SU-DHL-6 (cell line): ENCODE measurements at regions not wholly inside any gene's neighbourhood (a gene's known extent, or its start where the extent isn't known, plus 50 kb on each side); places are given as distances from the start of the nearest gene placed in this dataset.
A peak's percentile ranks its signal among the peaks of the same experiment; 100 is the strongest.

ENCODE experiments used
- H2AFZ ChIP-seq: fragments of 200-600 bp; sonication (generic); 2 replicates; pipeline ENCODE4 v1.6.1; 2014; ENCODE audit warnings: low read depth, mild to moderate bottlenecking, moderate library complexity, mixed read lengths, antibody characterized with exemption, low read length; ENCODE audit not compliant: severe bottlenecking
- H3F3A ChIP-seq: fragments of 200-600 bp; shearing (Covaris generic); 2 replicates; pipeline ENCODE4 v1.6.0; 2016; ENCODE audit warnings: antibody characterized with exemption, mild to moderate bottlenecking; ENCODE audit not compliant: insufficient read depth
- H3K27ac ChIP-seq: fragments of 200-600 bp; sonication (generic); 2 replicates; pipeline ENCODE4 v1.5.1; 2016; ENCODE audit warnings: low read depth, mild to moderate bottlenecking, low read length, moderate library complexity, mixed read lengths
- H3K27me3 ChIP-seq: fragments of 200-600 bp; sonication (generic), shearing (Covaris generic); 2 replicates; pipeline ENCODE4 v1.6.0; 2014; ENCODE audit warnings: mild to moderate bottlenecking, low read length
- H3K36me3 ChIP-seq: fragments of 200-600 bp; sonication (generic); 2 replicates; pipeline ENCODE4 v1.6.1; 2014; ENCODE audit warnings: mild to moderate bottlenecking, low read length, mixed read lengths
- H3K4me2 ChIP-seq: fragments of 300-600, 200-600 bp; shearing (Covaris generic), sonication (generic); 2 replicates; pipeline ENCODE4 v1.6.0; 2014; ENCODE audit warnings: low read length, low read depth, mild to moderate bottlenecking; ENCODE audit not compliant: poor library complexity, severe bottlenecking
- H3K4me3 ChIP-seq: fragments of 200-600 bp; sonication (generic); 2 replicates; pipeline ENCODE4 v1.5.1; 2014; ENCODE audit warnings: antibody characterized with exemption, low read length, mild to moderate bottlenecking, mixed read lengths; ENCODE audit not compliant: insufficient read depth, poor library complexity, severe bottlenecking
- H3K79me2 ChIP-seq: fragments of 200-600 bp; sonication (generic); 2 replicates; pipeline ENCODE4 v1.6.1; 2014; ENCODE audit warnings: mild to moderate bottlenecking, low read length, moderate library complexity; ENCODE audit not compliant: insufficient read depth
- H3K9ac ChIP-seq: fragments of 200-600 bp; sonication (generic); 2 replicates; pipeline ENCODE4 v1.7.0; 2014; ENCODE audit warnings: mild to moderate bottlenecking, low read length
- H3K9me2 ChIP-seq: fragments of 200-600 bp; sonication (generic); replicated peaks from 2 replicates; pipeline ENCODE4 v1.6.1; 2014; ENCODE audit warnings: low read length; ENCODE audit not compliant: insufficient read depth
- H3K9me3 ChIP-seq: fragments of 200-600 bp; sonication (generic); 2 replicates; pipeline ENCODE4 v1.6.1; 2014; ENCODE audit warnings: low read length, mixed read lengths; ENCODE audit not compliant: insufficient read depth
- H4K20me1 ChIP-seq: fragments of 200-600 bp; sonication (generic); 2 replicates; pipeline ENCODE4 v1.6.1; 2014; ENCODE audit warnings: low read depth, mild to moderate bottlenecking, antibody characterized with exemption, low read length, moderate library complexity, mixed read lengths
- CTCF ChIP-seq: fragments of 200-600 bp; sonication (generic); IDR thresholded peaks from one replicate; pipeline ENCODE4 v1.5.1; 2017; ENCODE audit warnings: antibody characterized with exemption, mild to moderate bottlenecking, low read length, moderate library complexity; ENCODE audit not compliant: insufficient read depth, poor library complexity, severe bottlenecking
- EZH2phosphoT487 ChIP-seq: fragments of 200-600 bp; sonication (generic), shearing (Covaris generic); conservative IDR thresholded peaks from 2 replicates; pipeline ENCODE4 v1.6.1; 2018; ENCODE audit warnings: mild to moderate bottlenecking, antibody characterized with exemption, low read length, moderate library complexity, mixed read lengths

GRCh38 chr2:185384822-185385560 lies 353.6 kb upstream of the FSIP2 start:
- H3F3A ChIP-seq: no peaks in the 10 kb centered on the region
- H3K4me3 ChIP-seq: no peak overlapping the region
- no peak overlapping the region for H2AFZ ChIP-seq
- TF ChIP-seq EZH2phosphoT487 (no peak), CTCF (no peak)
- no peak overlapping the region for H3K4me2 ChIP-seq
- no peaks in the 10 kb centered on the region for H3K27me3 ChIP-seq
- H3K27ac ChIP-seq: no peak overlapping the region
- H3K9ac ChIP-seq: no peak overlapping the region
- no peaks in the 10 kb centered on the region for H3K36me3 ChIP-seq
- H3K9me2 ChIP-seq: no peaks in the 10 kb centered on the region
- no peaks in the 10 kb centered on the region for H4K20me1 ChIP-seq
- H3K9me3 ChIP-seq: no peaks in the 10 kb centered on the region
- no peaks in the 10 kb centered on the region for H3K79me2 ChIP-seq

GRCh38 chr2:185388226-185388625 lies 350.4 kb upstream of the FSIP2 start:
- Histone ChIP-seq H3K9me2 (no peaks in the 10 kb centered on the region), H3K9me3 (no peaks in the 10 kb centered on the region), H4K20me1 (no peaks in the 10 kb centered on the region), H3K4me3 (no peak overlapping the region), H3F3A (no peaks in the 10 kb centered on the region), H3K4me2 (no peak overlapping the region), H3K79me2 (no peaks in the 10 kb centered on the region), H2AFZ (peak overlapping the region; percentile 48), H3K9ac (no peak overlapping the region), H3K27me3 (no peaks in the 10 kb centered on the region), H3K36me3 (no peaks in the 10 kb centered on the region), H3K27ac (no peak overlapping the region)
- TF ChIP-seq EZH2phosphoT487 (no peak), CTCF (no peak)

GRCh38 chr2:185391543-185391942 lies 347.1 kb upstream of the FSIP2 start:
- peaks cover 4% of the 10 kb centered on the region; the same call in 1 of the 2 replicates for H3K9me3 ChIP-seq
- TF ChIP-seq EZH2phosphoT487: no peak
- TF ChIP-seq CTCF: no peak
- no peaks in the 10 kb centered on the region for H3K36me3 ChIP-seq
- no peaks in the 10 kb centered on the region for H3K27me3 ChIP-seq
- no peak overlapping the region for H3K27ac ChIP-seq
- H3F3A ChIP-seq: no peaks in the 10 kb centered on the region
- H3K4me2 ChIP-seq: no peak overlapping the region
- no peak overlapping the region for H3K9ac ChIP-seq
- no peaks in the 10 kb centered on the region for H3K9me2 ChIP-seq
- H2AFZ ChIP-seq: no peak overlapping the region
- H3K79me2 ChIP-seq: no peaks in the 10 kb centered on the region
- H4K20me1 ChIP-seq: no peaks in the 10 kb centered on the region
- no peak overlapping the region for H3K4me3 ChIP-seq
